SH-SY5Y (cell line): ENCODE measurements at regions not wholly inside any gene's neighbourhood (a gene's known extent, or its start where the extent isn't known, plus 50 kb on each side); places are given as distances from the start of the nearest gene placed in this dataset.

ENCODE experiments used
- GATA2 ChIP-seq: IDR thresholded peaks from 2 replicates; pipeline ENCODE4 v1.6.1; 2011; ENCODE audit warnings: mild to moderate bottlenecking, low read depth, low read length
- GATA3 ChIP-seq: IDR thresholded peaks from 2 replicates; pipeline ENCODE4 v1.6.1; 2011; ENCODE audit warnings: low read depth, mild to moderate bottlenecking, low read length, moderate library complexity

DNA sequence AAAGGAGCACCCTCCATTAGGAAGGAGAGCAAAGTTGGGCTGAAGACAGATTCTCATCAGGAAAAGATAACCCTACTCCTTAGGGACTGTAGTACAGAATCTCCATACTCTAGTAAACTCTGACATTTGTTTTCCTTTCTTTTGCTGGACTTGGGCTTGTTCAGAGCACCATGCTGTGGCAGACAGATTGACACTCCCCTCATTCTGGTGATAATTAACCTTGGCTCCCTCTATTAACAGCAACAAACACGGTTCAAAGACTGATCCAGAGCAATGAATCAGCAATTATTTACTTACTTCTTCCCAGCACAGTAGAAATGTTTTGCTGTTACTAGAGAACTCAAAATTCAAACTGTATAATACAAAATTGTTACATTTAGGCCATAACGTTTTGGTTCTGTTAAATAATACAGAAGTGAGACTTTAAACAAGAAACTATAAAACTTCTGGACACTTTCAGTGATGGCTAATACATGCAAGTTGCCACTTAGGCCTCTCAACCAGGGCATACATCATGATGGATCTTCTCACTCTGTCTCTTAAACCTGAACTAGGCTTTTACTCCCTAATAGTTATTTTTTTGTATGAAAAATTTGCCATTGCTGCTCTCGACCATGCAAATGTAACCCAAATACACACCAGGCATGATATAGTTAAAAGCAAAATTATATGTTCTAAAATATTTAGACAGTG, 639.0 kb downstream of the IPMK start:
- TF ChIP-seq GATA2 (no peak), GATA3 (no peak)
